ENCODE measurements at regions not wholly inside any gene's neighbourhood (a gene's known extent, or its start where the extent isn't known, plus 50 kb on each side); places are given as distances from the start of the nearest gene placed in this dataset.

DNA sequence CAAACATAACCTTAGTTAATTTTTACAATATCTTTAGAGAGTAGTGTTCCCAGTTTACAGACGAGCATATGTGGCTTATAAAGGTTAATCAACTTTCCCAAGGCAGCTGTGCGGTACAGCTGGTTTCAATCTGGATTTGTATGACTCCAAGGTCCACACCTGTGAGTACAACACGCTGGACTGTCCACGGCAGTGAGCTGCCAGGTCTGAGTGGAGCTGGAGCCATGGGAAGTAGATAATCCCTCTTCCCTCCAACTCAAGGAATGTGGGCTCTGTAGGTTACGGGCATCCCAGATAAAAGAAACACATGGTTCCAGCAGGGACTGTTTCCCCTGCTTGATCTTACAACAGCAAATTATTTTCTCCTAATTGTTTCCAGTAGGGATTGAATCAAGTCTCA lies 102.2 kb downstream of the SOD2 start:
- TF ChIP-seq, protein P1, sequence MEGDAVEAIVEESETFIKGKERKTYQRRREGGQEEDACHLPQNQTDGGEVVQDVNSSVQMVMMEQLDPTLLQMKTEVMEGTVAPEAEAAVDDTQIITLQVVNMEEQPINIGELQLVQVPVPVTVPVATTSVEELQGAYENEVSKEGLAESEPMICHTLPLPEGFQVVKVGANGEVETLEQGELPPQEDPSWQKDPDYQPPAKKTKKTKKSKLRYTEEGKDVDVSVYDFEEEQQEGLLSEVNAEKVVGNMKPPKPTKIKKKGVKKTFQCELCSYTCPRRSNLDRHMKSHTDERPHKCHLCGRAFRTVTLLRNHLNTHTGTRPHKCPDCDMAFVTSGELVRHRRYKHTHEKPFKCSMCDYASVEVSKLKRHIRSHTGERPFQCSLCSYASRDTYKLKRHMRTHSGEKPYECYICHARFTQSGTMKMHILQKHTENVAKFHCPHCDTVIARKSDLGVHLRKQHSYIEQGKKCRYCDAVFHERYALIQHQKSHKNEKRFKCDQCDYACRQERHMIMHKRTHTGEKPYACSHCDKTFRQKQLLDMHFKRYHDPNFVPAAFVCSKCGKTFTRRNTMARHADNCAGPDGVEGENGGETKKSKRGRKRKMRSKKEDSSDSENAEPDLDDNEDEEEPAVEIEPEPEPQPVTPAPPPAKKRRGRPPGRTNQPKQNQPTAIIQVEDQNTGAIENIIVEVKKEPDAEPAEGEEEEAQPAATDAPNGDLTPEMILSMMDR (IDR thresholded peaks at IDR 0.05; ENCODE audit: low read length), result no peak
- no peak for TF ChIP-seq EZH2 (IDR thresholded peaks at IDR 0.05; ENCODE audit: borderline replicate concordance, low read length)
